NT2/D1 (cell line): ENCODE measurements at regions not wholly inside any gene's neighbourhood (a gene's known extent, or its start where the extent isn't known, plus 50 kb on each side); places are given as distances from the start of the nearest gene placed in this dataset.

ENCODE experiments used
- DNase-seq: peaks from one replicate; pipeline ENCODE4 v3.0.0-alpha.2; 2011; ENCODE audit warnings: low read depth, low spot score
- H3K27me3 ChIP-seq: 2 replicates; pipeline ENCODE4 v1.6.0; 2011; ENCODE audit warnings: mild to moderate bottlenecking; ENCODE audit not compliant: insufficient read length, insufficient read depth
- H3K36me3 ChIP-seq: 2 replicates; pipeline ENCODE4 v1.6.1; 2011; ENCODE audit warnings: mild to moderate bottlenecking, low read length, mixed read lengths; ENCODE audit not compliant: insufficient read depth, insufficient read length
- H3K4me1 ChIP-seq: 2 replicates; pipeline ENCODE4 v1.5.1; 2011; ENCODE audit not compliant: insufficient read depth, insufficient read length
- H3K4me3 ChIP-seq: 2 replicates; pipeline ENCODE4 v1.5.1; 2011; ENCODE audit warnings: low read depth; ENCODE audit not compliant: insufficient read length
- H3K9ac ChIP-seq: 2 replicates; pipeline ENCODE4 v1.6.0; 2011; ENCODE audit warnings: low read depth; ENCODE audit not compliant: insufficient read length
- H3K9me3 ChIP-seq: 2 replicates; pipeline ENCODE4 v1.5.1; 2011; ENCODE audit warnings: mild to moderate bottlenecking, low read length; ENCODE audit not compliant: insufficient read depth
- SUZ12 ChIP-seq: IDR thresholded peaks from 2 replicates; pipeline ENCODE4 v1.6.1; 2011; ENCODE audit not compliant: insufficient read length, insufficient read depth; ENCODE audit errors: extremely low read depth
- YY1 ChIP-seq: IDR thresholded peaks from 2 replicates; pipeline ENCODE4 v1.6.1; 2011; ENCODE audit not compliant: insufficient read length, insufficient read depth
- ZNF274 ChIP-seq: IDR thresholded peaks from 2 replicates; pipeline ENCODE4 v1.6.1; 2011; ENCODE audit warnings: mild to moderate bottlenecking, low read depth, low read length

DNA sequence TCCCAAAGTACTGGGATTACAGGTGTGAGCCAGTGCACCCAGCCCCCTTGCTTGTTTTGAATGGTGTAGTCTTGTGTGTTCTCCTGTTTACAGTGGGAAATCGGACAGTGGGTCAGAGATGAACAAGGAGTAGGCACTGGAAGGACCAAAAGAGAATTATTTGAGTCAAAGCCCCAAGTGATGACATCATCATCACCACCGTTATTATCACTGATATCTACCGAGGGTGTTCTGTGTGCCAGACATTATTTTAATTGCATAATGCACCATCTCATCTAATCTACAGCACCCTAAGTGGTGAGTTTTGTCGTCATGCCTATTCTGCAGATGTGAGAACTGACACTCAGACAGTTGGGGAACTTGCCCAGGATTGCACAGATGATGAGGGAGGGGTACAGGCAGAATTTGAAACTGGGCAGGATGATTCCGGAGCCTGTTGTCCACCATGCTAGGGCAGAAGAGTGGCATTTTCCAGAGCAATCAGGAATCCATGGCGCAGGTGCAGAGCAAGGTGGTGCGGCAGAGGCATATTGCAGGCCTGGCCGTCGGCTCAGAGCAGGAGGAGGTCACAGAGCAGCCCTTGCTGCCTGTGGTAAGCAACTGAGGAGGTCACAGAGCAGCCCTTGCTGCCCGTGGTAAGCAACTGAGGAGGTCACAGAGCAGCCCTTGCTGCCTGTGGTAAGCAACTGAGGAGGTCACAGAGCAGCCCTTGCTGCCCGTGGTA, 137.0 kb upstream of the HDAC4 start:
- Histone ChIP-seq H3K27me3 (no peaks in the 10 kb centered on the region), H3K9me3 (no peaks in the 10 kb centered on the region), H3K4me1 (no peaks in the 10 kb centered on the region), H3K4me3 (no peak overlapping the region), H3K36me3 (no peaks in the 10 kb centered on the region), H3K9ac (no peak overlapping the region)
- DNase-seq, result no peak
- TF ChIP-seq YY1 (no peak), SUZ12 (no peak), ZNF274 (no peak)

DNA sequence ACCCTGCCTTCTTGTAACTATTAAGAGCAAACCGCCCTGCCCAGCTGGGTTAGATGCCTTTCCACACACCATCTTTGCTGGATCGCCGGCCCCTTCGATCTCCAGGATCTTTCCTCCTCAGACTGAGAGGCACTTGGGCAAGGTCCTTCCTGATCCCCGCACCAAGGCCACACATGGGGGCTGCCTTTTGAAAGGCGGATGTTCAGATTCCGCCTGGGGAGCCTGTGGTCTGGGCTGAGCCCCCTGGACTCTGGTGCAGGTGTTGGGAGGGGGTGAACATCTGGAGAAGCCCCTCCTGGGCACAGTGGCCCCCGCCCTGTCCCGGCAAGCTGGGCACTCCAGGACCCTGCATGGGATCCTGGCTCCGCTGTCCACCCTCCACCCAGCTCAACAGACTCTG, 135.4 kb upstream of the HDAC4 start:
- Histone ChIP-seq H3K27me3 (no peaks in the 10 kb centered on the region), H3K4me3 (no peak overlapping the region), H3K9me3 (no peaks in the 10 kb centered on the region), H3K9ac (no peak overlapping the region), H3K4me1 (peaks cover 9% of the 10 kb centered on the region), H3K36me3 (no peaks in the 10 kb centered on the region)
- TF ChIP-seq ZNF274 (no peak), YY1 (no peak), SUZ12 (no peak)
- no peak for DNase-seq

DNA sequence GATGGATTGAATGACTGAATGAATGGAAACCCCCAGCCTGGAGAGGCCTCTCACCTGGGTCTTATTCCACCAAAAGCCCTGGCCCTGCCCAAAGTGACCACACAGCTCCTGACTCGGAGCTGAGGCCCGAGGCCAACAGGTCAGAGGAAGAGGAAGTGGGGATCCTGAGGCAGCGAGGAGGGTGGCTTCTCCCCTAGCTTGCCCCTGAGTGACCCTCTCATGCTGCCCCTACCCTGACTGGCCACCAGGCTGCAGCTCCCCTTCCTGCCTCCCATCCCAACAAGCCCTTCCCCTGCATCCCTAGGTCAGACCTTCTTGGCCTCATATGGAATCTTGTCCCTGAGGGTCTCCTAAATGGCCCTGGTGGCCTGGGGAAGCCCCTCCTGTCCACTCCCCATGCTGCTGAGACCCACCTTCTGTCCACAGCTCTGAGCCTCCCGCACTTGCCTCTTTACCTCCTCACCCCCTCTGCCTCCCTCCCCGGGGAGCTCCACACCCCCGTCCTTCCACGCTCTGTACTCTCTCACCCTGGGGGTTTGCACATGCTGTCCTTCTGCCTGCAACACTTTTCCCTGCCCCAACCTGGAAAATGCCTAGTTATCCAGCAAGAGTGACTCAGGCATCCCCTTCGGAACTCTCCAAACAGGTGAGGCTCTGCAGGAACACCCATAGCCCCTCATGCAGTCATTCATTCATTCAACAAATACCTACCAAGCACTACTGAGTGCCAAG, 134.8 kb upstream of the HDAC4 start:
- TF ChIP-seq ZNF274 (no peak), SUZ12 (no peak), YY1 (no peak)
- H3K4me3 ChIP-seq, result no peak overlapping the region
- H3K36me3 ChIP-seq, result no peaks in the 10 kb centered on the region
- peaks cover 9% of the 10 kb centered on the region for H3K4me1 ChIP-seq
- H3K9me3 ChIP-seq, result no peaks in the 10 kb centered on the region
- no peaks in the 10 kb centered on the region for H3K27me3 ChIP-seq
- no peak for DNase-seq
- no peak overlapping the region for H3K9ac ChIP-seq

DNA sequence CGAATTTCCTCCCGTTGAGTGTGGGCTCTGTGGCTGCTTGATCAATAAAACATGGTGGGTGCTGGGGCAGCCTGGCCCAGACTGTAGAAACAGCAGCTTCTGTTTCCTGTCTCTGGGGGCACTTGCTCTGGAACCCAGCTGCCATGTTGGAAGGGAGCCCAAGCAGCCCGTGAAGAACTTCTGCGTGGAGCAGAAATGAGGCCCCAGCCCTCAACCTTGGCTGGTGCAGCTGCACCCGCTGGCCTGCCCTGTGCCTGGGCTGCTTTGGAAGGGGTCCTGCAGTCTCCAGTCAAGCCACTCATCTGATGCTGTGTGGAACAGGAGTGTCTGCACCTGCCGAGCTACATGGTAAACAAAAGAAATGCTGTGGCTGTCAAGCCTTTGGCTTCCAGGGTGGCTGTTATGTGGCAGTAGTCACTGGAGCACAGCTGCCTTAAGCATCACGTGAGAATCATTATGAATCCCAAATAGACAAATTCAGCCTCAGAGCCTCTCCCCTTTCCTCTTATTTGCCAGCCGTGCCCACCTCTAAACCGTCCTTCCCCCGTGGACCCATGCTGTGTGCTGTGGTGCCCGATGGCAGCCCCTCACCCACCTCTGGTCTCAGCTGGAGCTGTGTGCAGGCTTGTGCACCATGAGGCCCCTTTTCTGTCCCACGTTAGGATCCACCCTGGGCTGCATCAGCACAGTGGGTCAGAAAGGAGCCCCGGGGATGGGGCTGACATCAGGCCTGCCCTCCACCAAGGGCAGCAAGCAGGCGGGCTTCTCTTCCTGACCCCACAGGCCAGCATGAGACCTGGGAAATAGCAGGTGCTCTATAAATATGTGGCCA, 134.0 kb upstream of the HDAC4 start:
- DNase-seq, result no peak
- H3K9me3 ChIP-seq, result no peaks in the 10 kb centered on the region
- TF ChIP-seq YY1 (no peak), SUZ12 (no peak), ZNF274 (no peak)
- H3K36me3 ChIP-seq, result no peaks in the 10 kb centered on the region
- H3K4me3 ChIP-seq, result no peak overlapping the region
- no peak overlapping the region for H3K9ac ChIP-seq
- H3K27me3 ChIP-seq, result no peaks in the 10 kb centered on the region
- peaks cover 9% of the 10 kb centered on the region for H3K4me1 ChIP-seq

DNA sequence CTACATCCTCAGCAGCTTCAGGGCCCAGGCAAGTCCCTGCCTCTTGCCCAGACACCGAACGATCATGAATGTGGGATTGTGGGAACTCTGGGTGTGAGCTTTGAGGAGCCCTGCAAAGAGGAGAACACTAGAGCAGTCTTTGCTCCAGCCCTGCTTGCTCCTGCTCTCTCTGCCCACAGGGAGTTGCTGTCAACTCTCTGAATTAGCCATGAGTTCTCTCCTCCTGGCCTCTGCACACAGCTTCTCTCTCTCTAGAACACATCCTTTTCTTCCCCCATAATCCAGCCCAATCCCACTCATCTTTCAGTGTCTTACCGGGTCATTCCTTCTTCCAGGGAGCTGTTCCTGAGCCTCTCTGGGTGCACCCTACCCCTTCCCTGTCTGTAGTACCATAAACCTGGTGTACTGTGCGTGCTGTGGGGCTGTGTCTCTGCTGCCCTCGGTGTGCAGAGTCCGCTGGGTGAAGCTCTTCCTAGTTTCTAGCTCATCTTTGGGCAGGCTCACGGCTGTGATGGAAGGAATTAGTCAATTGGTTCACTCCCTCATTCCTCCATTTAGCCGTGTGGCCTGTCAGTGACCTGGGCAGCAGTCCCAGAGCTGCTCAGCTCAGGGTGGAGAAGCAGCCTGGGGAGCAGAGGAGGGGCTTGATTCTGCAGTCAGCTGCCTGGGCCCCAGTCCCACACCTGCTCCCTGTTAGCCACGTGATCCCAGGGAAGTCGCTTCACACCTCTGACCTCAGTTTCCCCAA, 132.9 kb upstream of the HDAC4 start:
- Histone ChIP-seq H3K36me3 (no peaks in the 10 kb centered on the region), H3K27me3 (no peaks in the 10 kb centered on the region), H3K9ac (no peak overlapping the region), H3K4me3 (no peak overlapping the region), H3K9me3 (no peaks in the 10 kb centered on the region), H3K4me1 (peaks cover 9% of the 10 kb centered on the region)
- no peak for TF ChIP-seq YY1
- no peak for TF ChIP-seq ZNF274
- no peak for TF ChIP-seq SUZ12
- DNase-seq, result no peak

DNA sequence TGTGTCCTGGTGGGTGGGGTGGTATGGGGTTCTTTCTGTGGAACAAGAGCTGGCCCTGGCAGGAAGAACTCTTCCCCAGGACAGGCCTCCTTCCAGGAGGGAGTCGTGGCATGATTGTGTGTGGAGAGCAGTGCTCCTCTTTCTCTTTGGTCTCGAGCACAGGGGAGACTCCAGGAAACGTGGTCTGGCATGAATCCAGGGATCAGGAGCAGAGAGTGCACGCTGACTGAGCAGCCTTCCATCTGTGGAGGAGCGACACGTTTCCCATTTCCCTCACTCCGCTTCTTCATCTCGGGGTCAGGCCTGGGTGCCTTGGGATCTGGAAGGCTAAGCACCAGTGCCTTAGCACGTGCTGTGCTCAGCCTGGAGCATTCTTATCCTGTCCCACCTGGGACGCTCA, 132.0 kb upstream of the HDAC4 start:
- no peak overlapping the region for H3K4me3 ChIP-seq
- H3K9me3 ChIP-seq, result no peaks in the 10 kb centered on the region
- no peak for TF ChIP-seq YY1
- no peak for TF ChIP-seq SUZ12
- no peak for TF ChIP-seq ZNF274
- H3K27me3 ChIP-seq, result no peaks in the 10 kb centered on the region
- no peak overlapping the region for H3K9ac ChIP-seq
- no peaks in the 10 kb centered on the region for H3K36me3 ChIP-seq
- no peak for DNase-seq
- peaks cover 9% of the 10 kb centered on the region for H3K4me1 ChIP-seq

DNA sequence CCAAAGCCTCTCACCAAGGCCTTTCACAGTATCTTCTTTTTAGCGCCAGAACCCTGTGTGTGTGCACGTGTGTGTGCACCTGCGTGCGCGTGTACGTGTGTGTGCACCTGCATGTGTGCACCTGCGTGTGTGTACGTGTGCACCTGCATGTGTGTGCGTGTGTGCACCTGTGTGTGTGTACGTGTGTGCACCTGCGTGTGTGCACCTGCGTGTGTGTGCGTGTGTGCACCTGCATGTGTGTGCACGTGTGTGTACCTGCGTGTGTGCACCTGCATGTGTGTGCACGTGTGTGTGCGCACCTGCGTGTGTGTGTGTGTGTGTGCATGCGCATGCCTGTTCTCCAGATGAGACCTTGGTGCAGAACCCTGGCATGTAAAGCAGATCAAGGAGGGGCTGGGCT, 131.4 kb upstream of the HDAC4 start:
- no peak for TF ChIP-seq SUZ12
- TF ChIP-seq ZNF274, result no peak
- no peak for TF ChIP-seq YY1
- no peak for DNase-seq
- H3K36me3 ChIP-seq, result no peaks in the 10 kb centered on the region
- H3K27me3 ChIP-seq, result no peaks in the 10 kb centered on the region
- peaks cover 9% of the 10 kb centered on the region for H3K4me1 ChIP-seq
- H3K9ac ChIP-seq, result no peak overlapping the region
- no peak overlapping the region for H3K4me3 ChIP-seq
- no peaks in the 10 kb centered on the region for H3K9me3 ChIP-seq
